Panc1 (cell line): ENCODE measurements at regions not wholly inside any gene's neighbourhood (a gene's known extent, or its start where the extent isn't known, plus 50 kb on each side); places are given as distances from the start of the nearest gene placed in this dataset.

Experiments used
- ATAC-seq: fragments of 200-7000 bp; cut with Tn5 transposase; 2 replicates; pipeline ENCODE4 v1.9.1; 2020; ENCODE audit warnings: mild to moderate bottlenecking, moderate library complexity
- BruUV-seq: library from RNA; stranded (reverse); fragments of 400-500 nt; replicated peaks from 2 replicates; lab custom pipeline; 2021; lab: Mats Ljungman, UMichigan
- CTCF ChIA-PET: fragments of 300-600 bp; sonication (Branson Sonifier 250); formaldehyde crosslinking; loops from one replicate; lab custom pipeline; 2022; ENCODE audit warnings: antibody characterized with exemption; lab: Charles Lee
- POLR2A ChIA-PET: fragments of 300-600 bp; sonication (Branson Sonifier 250); formaldehyde crosslinking; loops from one replicate; lab custom pipeline; 2022; ENCODE audit warnings: antibody characterized with exemption; lab: Charles Lee
- DNase-seq: peaks from one replicate; pipeline ENCODE4 v3.0.0-alpha.2; 2010; ENCODE audit warnings: low read depth, low spot score
- H3K27ac ChIP-seq: 2 replicates; pipeline ENCODE4 v1.5.1; 2011; ENCODE audit warnings: mild to moderate bottlenecking, low read length, inconsistent platforms
- H3K27me3 ChIP-seq: fragments of 200-500 bp; sonication (Bioruptor generic); 2 replicates; pipeline ENCODE4 v1.6.0; 2014; ENCODE audit warnings: low read length, inconsistent platforms; ENCODE audit not compliant: control insufficient read depth, insufficient read depth
- H3K36me3 ChIP-seq: fragments of 200-500 bp; sonication (Bioruptor generic); 2 replicates; pipeline ENCODE4 v1.5.1; 2014; ENCODE audit warnings: inconsistent platforms, mild to moderate bottlenecking, low read length, moderate library complexity; ENCODE audit not compliant: control insufficient read depth, insufficient read depth
- H3K4me1 ChIP-seq: 2 replicates; pipeline ENCODE4 v1.5.1; 2011; ENCODE audit warnings: inconsistent platforms, mild to moderate bottlenecking, low read length, moderate library complexity; ENCODE audit not compliant: control insufficient read depth, insufficient read depth
- H3K4me3 ChIP-seq, 2 experiments: 2 replicates each; pipeline ENCODE4 v1.5.1; 2011 to 2012; ENCODE audit warnings: low read depth in 2 of 2, low read length in 2 of 2, mild to moderate bottlenecking in 2 of 2, inconsistent platforms in 1 of 2, moderate library complexity in 1 of 2
- H3K9me3 ChIP-seq: fragments of 200-500 bp; sonication (Bioruptor generic); 2 replicates; pipeline ENCODE4 v1.5.1; 2014; ENCODE audit warnings: low read depth, mild to moderate bottlenecking, inconsistent platforms, low read length, moderate library complexity; ENCODE audit not compliant: control insufficient read depth, insufficient read depth
- CTCF ChIP-seq: fragments of 450-650 bp; IDR thresholded peaks from 2 replicates; pipeline ENCODE4 v1.5.1; 2017; ENCODE audit warnings: mild to moderate bottlenecking
- POLR2AphosphoS5 ChIP-seq: IDR thresholded peaks from 2 replicates; pipeline ENCODE4 v1.6.1; 2012; ENCODE audit warnings: mild to moderate bottlenecking, low read depth, low read length, moderate library complexity
- REST ChIP-seq, 2 experiments: IDR thresholded peaks; 2 replicates each; pipeline ENCODE4 v1.6.1; 2011 to 2012; ENCODE audit warnings: low read depth in 2 of 2, control low read depth in 1 of 2, low read length in 1 of 2, mild to moderate bottlenecking in 1 of 2, moderate library complexity in 1 of 2; ENCODE audit not compliant: insufficient read depth in 1 of 2
- SIN3A ChIP-seq: IDR thresholded peaks from 2 replicates; pipeline ENCODE4 v1.6.1; 2012; ENCODE audit warnings: low read depth, mild to moderate bottlenecking, low read length, moderate library complexity, borderline replicate concordance; ENCODE audit not compliant: insufficient read depth
- TCF7L2 ChIP-seq: IDR thresholded peaks from 2 replicates; pipeline ENCODE4 v1.6.1; 2011; ENCODE audit warnings: mild to moderate bottlenecking, low read depth, low read length, inconsistent platforms
- in situ Hi-C: cut with HindIII; loops from 2 replicates; pipeline ENCODE4 v1.10.0; 2016; ENCODE audit warnings: low sequenced_read_pairs, low pct_unique_long_range_greater_than_20kb
- intact Hi-C: fragments of 100-400 bp; cut with micrococcal nuclease; formaldehyde crosslinking; loops from one replicate; pipeline ENCODE4 v1.10.0; 2022; ENCODE audit not compliant: unreplicated experiment

GRCh38 chr2:220478305-220479058, 851.1 kb downstream of the SLC4A3 start:
- ATAC-seq, result no peak
- H3K4me3 ChIP-seq, result no peak overlapping the region
- TF ChIP-seq SIN3A (no peak), CTCF (no peak), TCF7L2 (no peak), POLR2AphosphoS5 (no peak), REST (IDR thresholded peaks at IDR 0.05; ENCODE audit: insufficient read depth in 1 of 2, low read depth in 2 of 2, low read length in 1 of 2) (no peak)
- H3K4me1 ChIP-seq, result no peaks in the 10 kb centered on the region
- H3K27ac ChIP-seq, result no peak overlapping the region
- ChIA-PET CTCF (no interaction called here), POLR2A (no interaction called here)
- no peaks in the 10 kb centered on the region for H3K36me3 ChIP-seq
- in situ Hi-C loops (no loop called here), intact Hi-C loops (no loop called here)
- H3K9me3 ChIP-seq, result no peaks in the 10 kb centered on the region
- BruUV-seq, result no TSS peak
- no peak for DNase-seq
- H3K27me3 ChIP-seq, result no peaks in the 10 kb centered on the region

- Histone ChIP-seq H3K4me1 (no peaks in the 10 kb centered on the region), H3K4me3 (no peak overlapping the region), H3K27me3 (no peaks in the 10 kb centered on the region), H3K36me3 (no peaks in the 10 kb centered on the region), H3K27ac (no peak overlapping the region), H3K9me3 (no peaks in the 10 kb centered on the region)
- in situ Hi-C loops (no loop called here), intact Hi-C loops (no loop called here)
- TF ChIP-seq CTCF (no peak), POLR2AphosphoS5 (no peak), REST (IDR thresholded peaks at IDR 0.05; ENCODE audit: insufficient read depth in 1 of 2, low read depth in 2 of 2, low read length in 1 of 2) (no peak), SIN3A (no peak), TCF7L2 (no peak)
- ATAC-seq (no peak), DNase-seq (no peak)
- no TSS peak for BruUV-seq
- CTCF ChIA-PET, result no interaction called here
- POLR2A ChIA-PET, result no interaction called here
These were observed 855.3 kb downstream of the SLC4A3 start for GRCh38 chr2:220482716-220483115.
